OCI-LY3 (cell line): ENCODE measurements at regions not wholly inside any gene's neighbourhood (a gene's known extent, or its start where the extent isn't known, plus 50 kb on each side); places are given as distances from the start of the nearest gene placed in this dataset.

Experiments
- H2AFZ ChIP-seq: fragments of 200-600, 300-600 bp; shearing (Covaris generic); 2 replicates; pipeline ENCODE4 v1.6.0; 2014; ENCODE audit warnings: antibody characterized with exemption, low read depth, low read length
- H3K27ac ChIP-seq: fragments of 200-600, 300-600 bp; sonication (generic); 2 replicates; pipeline ENCODE4 v1.5.1; 2014; ENCODE audit warnings: mild to moderate bottlenecking, low read length, moderate library complexity, mixed read lengths
- H3K27me3 ChIP-seq: fragments of 200-600, 300-600 bp; sonication (generic); 2 replicates; pipeline ENCODE4 v1.6.1; 2014; ENCODE audit warnings: low read depth, low read length, mixed read lengths
- H3K36me3 ChIP-seq: fragments of 200-600, 300-600 bp; sonication (generic); replicated peaks from 2 replicates; pipeline ENCODE3; 2014; ENCODE audit warnings: low read depth, low read length, mixed read lengths
- H3K4me1 ChIP-seq: fragments of 300-600, 200-600 bp; sonication (generic); 2 replicates; pipeline ENCODE4 v1.6.1; 2014; ENCODE audit warnings: low read length, mixed read lengths
- H3K4me2 ChIP-seq: fragments of 200-600, 300-600 bp; sonication (generic); 2 replicates; pipeline ENCODE4 v1.6.1; 2014; ENCODE audit warnings: low read length, mixed read lengths
- H3K4me3 ChIP-seq: fragments of 300-600, 200-600 bp; sonication (generic); 2 replicates; pipeline ENCODE4 v1.5.1; 2014; ENCODE audit warnings: antibody characterized with exemption, mild to moderate bottlenecking, low read length, moderate library complexity
- H3K79me2 ChIP-seq: fragments of 300-600, 200-600 bp; shearing (Covaris generic); 2 replicates; pipeline ENCODE4 v1.6.1; 2014; ENCODE audit warnings: mild to moderate bottlenecking, low read length, mixed read lengths
- H3K9ac ChIP-seq: fragments of 300-600, 200-600 bp; shearing (Covaris generic); 2 replicates; pipeline ENCODE4 v1.6.0; 2014; ENCODE audit warnings: mild to moderate bottlenecking, low read length, moderate library complexity
- H3K9me3 ChIP-seq: fragments of 200-600, 300-600 bp; shearing (Covaris generic); 2 replicates; pipeline ENCODE4 v1.6.1; 2014; ENCODE audit warnings: low read length, mixed read lengths; ENCODE audit not compliant: insufficient read depth
- H4K20me1 ChIP-seq: fragments of 200-600, 300-600 bp; sonication (generic); 2 replicates; pipeline ENCODE4 v1.6.1; 2016; ENCODE audit warnings: low read length, mixed read lengths; ENCODE audit not compliant: insufficient read depth
- EZH2phosphoT487 ChIP-seq: fragments of 200-600 bp; shearing (Covaris generic); IDR thresholded peaks from 2 replicates; pipeline ENCODE4 v1.6.1; 2018; ENCODE audit warnings: antibody characterized with exemption, mixed run types, low read depth
- TF ChIP-seq, protein P1 (sequence below): fragments of 200-600, 300-600 bp; sonication (generic); IDR thresholded peaks from 2 replicates; pipeline ENCODE4 v1.5.1; 2014; ENCODE audit warnings: antibody characterized with exemption, low read length, low read depth

DNA sequence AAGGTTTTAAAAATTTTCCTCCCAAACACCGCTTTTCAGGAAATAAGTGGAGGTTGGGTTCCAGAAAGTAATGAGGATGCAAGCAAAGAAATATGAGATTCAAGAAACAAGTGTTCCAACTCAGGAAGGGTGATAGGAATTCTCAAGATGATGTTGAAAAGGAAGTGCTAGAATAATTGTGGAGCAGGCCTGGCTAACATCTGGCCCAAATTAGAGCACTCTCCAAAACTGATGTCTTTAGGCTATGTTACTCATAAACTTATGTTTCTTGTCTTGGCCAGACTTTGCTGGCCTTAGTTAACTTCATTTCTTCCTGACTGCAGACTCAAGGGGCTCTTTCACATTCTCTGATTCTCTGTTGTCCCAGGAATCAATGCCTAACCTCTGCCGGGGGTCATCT, 116.3 kb downstream of the TMTC3 start:
- H3K27me3 ChIP-seq = no peaks in the 10 kb centered on the region
- H3K9me3 ChIP-seq = no peaks in the 10 kb centered on the region
- H3K4me2 ChIP-seq = no peak overlapping the region
- H3K27ac ChIP-seq = no peak overlapping the region
- H3K9ac ChIP-seq = no peak overlapping the region
- TF ChIP-seq, protein P1, sequence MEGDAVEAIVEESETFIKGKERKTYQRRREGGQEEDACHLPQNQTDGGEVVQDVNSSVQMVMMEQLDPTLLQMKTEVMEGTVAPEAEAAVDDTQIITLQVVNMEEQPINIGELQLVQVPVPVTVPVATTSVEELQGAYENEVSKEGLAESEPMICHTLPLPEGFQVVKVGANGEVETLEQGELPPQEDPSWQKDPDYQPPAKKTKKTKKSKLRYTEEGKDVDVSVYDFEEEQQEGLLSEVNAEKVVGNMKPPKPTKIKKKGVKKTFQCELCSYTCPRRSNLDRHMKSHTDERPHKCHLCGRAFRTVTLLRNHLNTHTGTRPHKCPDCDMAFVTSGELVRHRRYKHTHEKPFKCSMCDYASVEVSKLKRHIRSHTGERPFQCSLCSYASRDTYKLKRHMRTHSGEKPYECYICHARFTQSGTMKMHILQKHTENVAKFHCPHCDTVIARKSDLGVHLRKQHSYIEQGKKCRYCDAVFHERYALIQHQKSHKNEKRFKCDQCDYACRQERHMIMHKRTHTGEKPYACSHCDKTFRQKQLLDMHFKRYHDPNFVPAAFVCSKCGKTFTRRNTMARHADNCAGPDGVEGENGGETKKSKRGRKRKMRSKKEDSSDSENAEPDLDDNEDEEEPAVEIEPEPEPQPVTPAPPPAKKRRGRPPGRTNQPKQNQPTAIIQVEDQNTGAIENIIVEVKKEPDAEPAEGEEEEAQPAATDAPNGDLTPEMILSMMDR = no peak
- TF ChIP-seq EZH2phosphoT487 = no peak
- no peaks in the 10 kb centered on the region for H3K36me3 ChIP-seq
- no peak overlapping the region for H2AFZ ChIP-seq
- no peak overlapping the region for H3K4me3 ChIP-seq
- no peaks in the 10 kb centered on the region for H3K4me1 ChIP-seq
- no peaks in the 10 kb centered on the region for H4K20me1 ChIP-seq
- no peaks in the 10 kb centered on the region for H3K79me2 ChIP-seq

- no peaks in the 10 kb centered on the region for H3K27me3 ChIP-seq
- no peaks in the 10 kb centered on the region for H3K36me3 ChIP-seq
- no peak overlapping the region for H3K9ac ChIP-seq
- H3K9me3 ChIP-seq = no peaks in the 10 kb centered on the region
- H2AFZ ChIP-seq = no peak overlapping the region
- H3K4me3 ChIP-seq = no peak overlapping the region
- no peaks in the 10 kb centered on the region for H3K79me2 ChIP-seq
- TF ChIP-seq, protein P1 = no peak
- no peak for TF ChIP-seq EZH2phosphoT487
- no peak overlapping the region for H3K4me2 ChIP-seq
- no peak overlapping the region for H3K27ac ChIP-seq
- no peaks in the 10 kb centered on the region for H3K4me1 ChIP-seq
- no peaks in the 10 kb centered on the region for H4K20me1 ChIP-seq
Observed at GRCh38 chr12:88266806-88267360, 124.8 kb downstream of the TMTC3 start.

- no peak overlapping the region for H3K4me2 ChIP-seq
- H2AFZ ChIP-seq = no peak overlapping the region; the same call in 1 of the 2 replicates
- H3K79me2 ChIP-seq = no peaks in the 10 kb centered on the region
- no peak overlapping the region for H3K9ac ChIP-seq
- TF ChIP-seq EZH2phosphoT487 = no peak
- TF ChIP-seq, protein P1 = no peak
- H3K36me3 ChIP-seq = no peaks in the 10 kb centered on the region
- H3K27ac ChIP-seq = no peak overlapping the region
- no peaks in the 10 kb centered on the region for H4K20me1 ChIP-seq
- no peaks in the 10 kb centered on the region for H3K4me1 ChIP-seq
- H3K9me3 ChIP-seq = no peaks in the 10 kb centered on the region
- no peaks in the 10 kb centered on the region for H3K27me3 ChIP-seq
- no peak overlapping the region for H3K4me3 ChIP-seq
Observed at GRCh38 chr12:88267630-88268029, 125.5 kb downstream of the TMTC3 start.

GRCh38 chr12:88272456-88272855, 130.3 kb downstream of the TMTC3 start:
- Histone ChIP-seq H3K4me2 (no peak overlapping the region), H3K79me2 (no peaks in the 10 kb centered on the region), H3K4me1 (no peaks in the 10 kb centered on the region), H3K4me3 (no peak overlapping the region), H3K27ac (no peak overlapping the region), H3K9ac (no peak overlapping the region), H3K9me3 (no peaks in the 10 kb centered on the region), H4K20me1 (no peaks in the 10 kb centered on the region), H3K36me3 (no peaks in the 10 kb centered on the region), H2AFZ (no peak overlapping the region), H3K27me3 (no peaks in the 10 kb centered on the region)
- TF ChIP-seq, protein P1 = no peak
- TF ChIP-seq EZH2phosphoT487 = no peak
